ENCODE measurements at regions not wholly inside any gene's neighbourhood (a gene's known extent, or its start where the extent isn't known, plus 50 kb on each side); places are given as distances from the start of the nearest gene placed in this dataset.

DNA sequence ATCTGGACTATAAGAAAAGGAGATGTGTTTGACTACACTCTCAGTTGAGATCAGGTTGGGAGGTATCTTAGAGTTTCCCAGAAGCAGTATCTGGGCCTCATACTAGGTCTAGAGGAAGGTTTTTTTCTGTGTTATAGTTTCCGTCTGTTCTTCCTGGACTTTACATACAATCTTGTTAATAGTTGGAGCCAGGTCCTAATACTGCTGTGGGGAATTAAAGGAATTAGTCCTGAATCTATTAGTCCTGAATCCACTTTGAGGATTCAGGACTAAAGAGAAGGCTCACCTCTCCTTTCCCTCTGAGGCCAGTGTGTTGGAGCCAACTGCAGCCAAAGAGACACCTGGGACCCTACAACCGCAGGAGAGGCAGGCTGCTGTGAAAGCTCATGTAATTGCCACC is 445.7 kb upstream of the CLINT1 start:
- Histone ChIP-seq H3K4me1 (ENCODE audit: control insufficient read depth, insufficient read depth, low read length) (no peaks in the 10 kb centered on the region), H3K9me3 (ENCODE audit: control insufficient read depth, low read length) (no peaks in the 10 kb centered on the region), H3K4me3 (ENCODE audit: low read length) (no peak overlapping the region), H3K27ac (ENCODE audit: low read length) (no peak overlapping the region), H3K27me3 (ENCODE audit: control insufficient read depth, insufficient read depth) (no peaks in the 10 kb centered on the region)
- ATAC-seq: no peak
- intact Hi-C loops (cut with DNase I): no loop called here
- 95% methylated on average over 2 of the region's 2 CpGs for WGBS
- DNase-seq: no peak

DNA sequence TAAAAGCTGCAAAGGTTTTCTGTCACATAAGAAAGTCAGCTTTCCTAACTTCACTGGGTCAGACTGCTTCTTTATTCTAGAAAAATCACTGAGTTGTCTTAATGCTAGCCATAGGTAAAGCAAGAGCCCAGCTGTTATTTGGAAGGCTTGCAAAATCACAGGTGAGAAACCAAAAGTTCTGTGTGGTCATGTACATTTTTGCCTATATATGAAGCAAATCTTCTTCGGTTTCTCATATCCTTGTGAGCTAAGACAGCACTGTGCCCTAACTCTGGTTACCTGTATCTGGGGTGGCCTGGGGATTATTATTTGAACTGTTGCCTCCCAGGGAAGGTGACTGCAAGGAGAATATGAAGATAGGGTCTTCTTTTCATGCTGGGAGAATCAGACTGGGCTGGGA is 444.9 kb upstream of the CLINT1 start:
- no peaks in the 10 kb centered on the region for H3K4me1 ChIP-seq (ENCODE audit: control insufficient read depth, insufficient read depth, low read length)
- no peak overlapping the region for H3K4me3 ChIP-seq (ENCODE audit: low read length)
- no peaks in the 10 kb centered on the region for H3K9me3 ChIP-seq (ENCODE audit: control insufficient read depth, low read length)
- DNase-seq (no peak), ATAC-seq (no peak)
- no peaks in the 10 kb centered on the region for H3K27me3 ChIP-seq (ENCODE audit: control insufficient read depth, insufficient read depth)
- WGBS: 99% methylated on average over 1 of the region's 1 CpG
- no peak overlapping the region for H3K27ac ChIP-seq (ENCODE audit: low read length)
- intact Hi-C loops (cut with DNase I): no loop called here

DNA sequence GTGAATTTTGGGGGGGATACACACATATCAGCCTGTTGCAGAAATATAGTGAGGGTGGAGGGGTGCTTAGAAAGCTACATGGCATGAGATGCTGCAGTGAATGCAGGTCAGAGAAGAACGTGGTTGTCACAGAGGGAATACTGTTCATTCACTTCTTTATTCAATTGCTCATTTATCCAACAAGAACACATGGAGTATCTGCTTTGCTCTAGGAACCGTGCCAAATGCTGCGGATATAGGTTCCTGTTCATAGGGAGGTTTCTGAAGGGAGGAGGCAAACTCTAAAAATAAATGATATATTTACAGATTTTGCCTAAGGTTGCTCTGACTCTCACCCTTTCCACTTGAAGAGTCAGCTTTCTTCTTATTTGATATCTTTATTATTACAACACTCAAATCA is 444.3 kb upstream of the CLINT1 start:
- 40% methylated on average over 3 of the region's 3 CpGs for WGBS
- Histone ChIP-seq H3K27me3 (ENCODE audit: control insufficient read depth, insufficient read depth) (no peaks in the 10 kb centered on the region), H3K4me1 (ENCODE audit: control insufficient read depth, insufficient read depth, low read length) (no peaks in the 10 kb centered on the region), H3K9me3 (ENCODE audit: control insufficient read depth, low read length) (no peaks in the 10 kb centered on the region), H3K27ac (ENCODE audit: low read length) (no peak overlapping the region), H3K4me3 (ENCODE audit: low read length) (no peak overlapping the region)
- DNase-seq (no peak), ATAC-seq (no peak)
- intact Hi-C loops (cut with DNase I): no loop called here

DNA sequence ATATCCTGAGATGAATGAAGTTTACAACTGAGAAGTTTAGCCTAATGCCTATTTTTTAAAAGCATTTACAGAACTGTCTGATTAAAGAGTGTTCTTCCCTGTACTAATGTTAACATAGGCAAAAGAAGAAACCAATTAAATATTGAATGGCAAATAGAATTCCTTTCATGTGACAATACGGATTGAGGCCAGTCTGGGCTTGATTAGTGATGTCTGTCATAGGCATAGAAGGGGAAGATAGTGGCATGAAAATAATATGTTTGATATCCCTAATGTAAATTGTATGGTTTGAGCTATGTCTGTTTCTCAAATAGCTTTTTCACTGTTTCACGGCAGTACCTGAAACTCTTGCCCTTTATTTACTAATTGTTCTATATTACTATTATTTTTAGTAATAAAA is 443.1 kb upstream of the CLINT1 start:
- intact Hi-C loops (cut with DNase I): no loop called here
- H3K27me3 ChIP-seq (ENCODE audit: control insufficient read depth, insufficient read depth): no peaks in the 10 kb centered on the region
- whole genome bisulfite sequencing: 95% methylated on average over 2 of the region's 2 CpGs
- H3K27ac ChIP-seq (ENCODE audit: low read length): no peak overlapping the region
- no peaks in the 10 kb centered on the region for H3K4me1 ChIP-seq (ENCODE audit: control insufficient read depth, insufficient read depth, low read length)
- H3K4me3 ChIP-seq (ENCODE audit: low read length): no peak overlapping the region
- H3K9me3 ChIP-seq (ENCODE audit: control insufficient read depth, low read length): no peaks in the 10 kb centered on the region
- DNase-seq (no peak), ATAC-seq (no peak)

DNA sequence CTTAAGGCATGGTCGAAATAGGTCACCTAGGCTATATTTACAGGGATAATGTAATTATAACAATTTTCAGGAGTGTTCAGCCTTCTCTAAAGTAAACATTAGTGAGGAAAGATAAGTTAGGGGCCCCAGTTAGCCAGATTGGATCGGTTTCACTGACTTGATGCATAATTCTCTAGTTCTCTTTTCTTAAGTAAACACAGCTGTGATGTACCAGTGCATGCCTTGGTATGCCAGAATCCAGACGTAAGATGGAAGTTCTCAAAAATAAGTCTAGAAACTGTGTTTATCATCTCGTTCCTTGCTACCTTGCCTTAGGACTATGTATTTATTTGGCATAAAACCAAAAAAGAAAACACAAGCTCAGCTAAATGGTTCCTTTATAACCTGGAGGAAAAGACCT is 442.2 kb upstream of the CLINT1 start:
- H3K4me1 ChIP-seq (ENCODE audit: control insufficient read depth, insufficient read depth, low read length): no peaks in the 10 kb centered on the region
- WGBS: 51% methylated on average over 4 of the region's 4 CpGs
- ATAC-seq (no peak), DNase-seq (no peak)
- H3K27ac ChIP-seq (ENCODE audit: low read length): no peak overlapping the region
- intact Hi-C loops (cut with DNase I): no loop called here
- no peaks in the 10 kb centered on the region for H3K27me3 ChIP-seq (ENCODE audit: control insufficient read depth, insufficient read depth)
- H3K4me3 ChIP-seq (ENCODE audit: low read length): no peak overlapping the region
- H3K9me3 ChIP-seq (ENCODE audit: control insufficient read depth, low read length): no peaks in the 10 kb centered on the region

DNA sequence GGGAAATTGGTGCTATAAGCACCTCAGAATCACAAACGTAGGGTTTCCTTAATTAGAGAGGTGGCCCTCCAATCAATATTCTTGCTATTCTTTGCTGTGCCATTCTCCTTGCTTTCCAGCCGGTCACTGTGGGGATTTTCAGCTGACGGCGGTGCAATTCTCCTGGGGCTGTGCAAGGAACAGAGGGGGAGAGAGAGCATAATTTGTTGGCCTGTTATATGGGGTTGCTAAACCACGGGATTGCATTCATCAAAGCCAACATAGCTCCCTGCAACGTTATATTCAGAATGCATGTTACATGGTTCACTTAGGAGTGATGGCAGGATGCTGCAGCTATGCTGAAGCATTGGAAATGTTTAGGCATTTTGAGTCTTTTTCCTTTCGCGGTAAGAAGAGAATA is 441.3 kb upstream of the CLINT1 start:
- Histone ChIP-seq H3K27me3 (ENCODE audit: control insufficient read depth, insufficient read depth) (no peaks in the 10 kb centered on the region), H3K27ac (ENCODE audit: low read length) (no peak overlapping the region), H3K9me3 (ENCODE audit: control insufficient read depth, low read length) (no peaks in the 10 kb centered on the region), H3K4me1 (ENCODE audit: control insufficient read depth, insufficient read depth, low read length) (no peaks in the 10 kb centered on the region), H3K4me3 (ENCODE audit: low read length) (no peak overlapping the region)
- WGBS: 68% methylated on average over 8 of the region's 8 CpGs
- intact Hi-C loops (cut with DNase I): no loop called here
- ATAC-seq (no peak), DNase-seq (no peak)

DNA sequence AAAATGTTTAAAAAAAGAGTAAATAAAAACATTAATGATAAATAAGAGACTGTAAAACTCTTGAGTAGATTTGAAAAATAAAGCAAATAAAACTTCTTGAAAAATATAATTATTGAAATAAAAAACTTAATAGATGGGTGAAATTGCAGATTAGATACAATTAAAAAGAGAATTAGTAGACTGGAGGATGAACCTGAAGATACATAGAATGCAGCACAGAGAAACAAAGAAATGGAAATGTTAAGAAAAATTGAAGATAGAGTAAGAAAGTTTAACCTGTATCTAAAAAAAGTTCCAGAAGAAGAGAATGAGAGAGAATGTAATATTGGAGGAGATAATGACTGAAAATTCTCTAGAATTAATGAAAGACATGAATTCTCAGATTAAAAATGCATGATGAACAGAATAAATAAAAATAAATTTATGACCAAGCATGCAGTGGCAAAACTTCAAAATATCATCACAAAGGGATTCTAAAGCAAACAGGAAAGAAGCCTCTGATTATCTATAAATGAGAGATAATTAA is 438.1 kb upstream of the CLINT1 start:
- Histone ChIP-seq H3K9me3 (ENCODE audit: control insufficient read depth, low read length) (no peaks in the 10 kb centered on the region), H3K27ac (ENCODE audit: low read length) (no peak overlapping the region), H3K4me1 (ENCODE audit: control insufficient read depth, insufficient read depth, low read length) (no peaks in the 10 kb centered on the region), H3K4me3 (ENCODE audit: low read length) (no peak overlapping the region), H3K27me3 (ENCODE audit: control insufficient read depth, insufficient read depth) (no peaks in the 10 kb centered on the region)
- DNase-seq (no peak), ATAC-seq (no peak)
- intact Hi-C loops (cut with DNase I): no loop called here

DNA sequence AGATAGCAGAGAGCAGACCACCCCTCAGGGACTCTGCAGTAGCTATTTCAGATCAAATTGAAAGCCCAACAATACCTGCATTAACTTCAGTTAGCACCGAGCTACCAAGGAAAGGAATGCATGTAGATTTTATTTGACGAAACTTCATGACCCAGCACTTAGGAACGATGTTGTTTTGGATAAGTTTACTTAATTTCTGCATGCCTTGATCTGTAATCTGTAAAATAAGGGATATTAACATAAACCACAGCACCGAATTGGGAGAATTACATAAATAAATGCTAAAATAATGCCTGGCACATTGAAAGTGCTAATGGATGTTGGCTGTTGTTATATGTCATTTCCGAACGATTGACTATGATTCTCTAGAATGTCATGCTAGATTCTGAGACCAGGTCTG is 435.8 kb upstream of the CLINT1 start:
- Histone ChIP-seq H3K9me3 (ENCODE audit: control insufficient read depth, low read length) (no peaks in the 10 kb centered on the region), H3K4me3 (ENCODE audit: low read length) (no peak overlapping the region), H3K27ac (ENCODE audit: low read length) (no peak overlapping the region), H3K4me1 (ENCODE audit: control insufficient read depth, insufficient read depth, low read length) (no peaks in the 10 kb centered on the region), H3K27me3 (ENCODE audit: control insufficient read depth, insufficient read depth) (no peaks in the 10 kb centered on the region)
- no peak for DNase-seq
- no peak for ATAC-seq
- intact Hi-C loops (cut with DNase I): no loop called here
- WGBS: 81% methylated on average over 6 of the region's 6 CpGs

DNA sequence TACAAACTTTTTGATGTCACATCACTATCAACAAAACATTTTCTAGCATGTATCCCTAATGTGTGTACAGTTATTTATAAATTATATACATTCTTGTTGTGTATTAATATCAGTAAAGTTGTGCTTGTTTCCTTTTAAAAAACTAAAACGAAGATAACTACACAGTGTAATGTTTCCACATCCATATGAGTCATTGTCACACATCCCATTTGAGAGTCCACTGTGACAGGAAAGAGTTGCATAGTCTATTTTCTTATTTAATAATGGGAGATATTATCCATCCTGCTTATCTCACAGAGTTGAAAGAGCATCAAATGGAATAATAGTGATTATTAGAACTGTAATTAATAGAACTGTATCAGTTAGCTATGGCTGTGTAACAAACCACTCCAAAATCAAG is 434.0 kb upstream of the CLINT1 start:
- intact Hi-C loops (cut with DNase I): no loop called here
- no peak for DNase-seq
- no peak for ATAC-seq
- Histone ChIP-seq H3K9me3 (ENCODE audit: control insufficient read depth, low read length) (no peaks in the 10 kb centered on the region), H3K4me3 (ENCODE audit: low read length) (no peak overlapping the region), H3K4me1 (ENCODE audit: control insufficient read depth, insufficient read depth, low read length) (no peaks in the 10 kb centered on the region), H3K27me3 (ENCODE audit: control insufficient read depth, insufficient read depth) (no peaks in the 10 kb centered on the region), H3K27ac (ENCODE audit: low read length) (no peak overlapping the region)
- 73% methylated on average over 1 of the region's 1 CpG for WGBS

DNA sequence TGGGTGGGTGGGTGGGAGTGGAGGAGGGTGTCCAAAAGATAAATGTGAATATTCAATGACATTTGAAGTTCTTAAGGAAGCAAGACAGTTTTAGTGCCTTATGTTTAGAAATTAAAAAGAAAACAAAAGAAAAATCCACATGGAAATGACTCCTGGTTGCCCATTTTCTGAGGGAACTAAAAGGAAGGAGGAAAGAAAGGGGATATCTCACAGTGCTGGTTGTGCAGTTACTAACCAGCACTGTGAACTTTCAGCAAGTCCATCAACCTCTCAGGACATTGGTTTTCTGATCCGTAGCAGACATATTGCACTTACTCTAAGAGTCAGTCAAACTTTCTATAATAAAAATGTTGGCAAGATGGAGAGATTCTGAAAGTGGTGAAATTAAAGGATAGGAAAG is 431.0 kb upstream of the CLINT1 start:
- 76% methylated on average over 1 of the region's 1 CpG for WGBS
- intact Hi-C loops (cut with DNase I): no loop called here
- no peak overlapping the region for H3K27ac ChIP-seq (ENCODE audit: low read length)
- peaks cover 2% of the 10 kb centered on the region for H3K4me1 ChIP-seq (ENCODE audit: control insufficient read depth, insufficient read depth, low read length)
- no peaks in the 10 kb centered on the region for H3K27me3 ChIP-seq (ENCODE audit: control insufficient read depth, insufficient read depth)
- DNase-seq (no peak), ATAC-seq (no peak)
- H3K4me3 ChIP-seq (ENCODE audit: low read length): no peak overlapping the region
- H3K9me3 ChIP-seq (ENCODE audit: control insufficient read depth, low read length): no peaks in the 10 kb centered on the region

DNA sequence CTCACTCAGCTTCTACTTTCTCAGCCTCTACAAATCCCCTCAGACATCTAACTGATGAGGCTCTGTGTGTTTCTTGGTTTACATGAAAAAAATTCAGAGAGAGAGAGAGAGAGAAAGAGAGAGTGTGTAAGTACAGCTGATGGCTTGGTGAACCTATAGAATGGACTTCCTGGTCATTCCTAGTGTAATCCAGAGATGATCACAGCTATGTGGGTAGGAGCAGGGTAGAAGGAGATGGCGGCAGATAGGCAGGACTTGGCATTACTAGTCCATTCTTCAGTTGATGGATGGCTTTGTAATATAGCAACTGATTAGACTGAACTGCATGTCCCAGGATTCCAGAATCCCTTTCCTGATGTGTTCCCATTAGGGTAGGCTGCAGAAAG is 429.3 kb upstream of the CLINT1 start:
- no peak overlapping the region for H3K27ac ChIP-seq (ENCODE audit: low read length)
- intact Hi-C loops (cut with DNase I): no loop called here

DNA sequence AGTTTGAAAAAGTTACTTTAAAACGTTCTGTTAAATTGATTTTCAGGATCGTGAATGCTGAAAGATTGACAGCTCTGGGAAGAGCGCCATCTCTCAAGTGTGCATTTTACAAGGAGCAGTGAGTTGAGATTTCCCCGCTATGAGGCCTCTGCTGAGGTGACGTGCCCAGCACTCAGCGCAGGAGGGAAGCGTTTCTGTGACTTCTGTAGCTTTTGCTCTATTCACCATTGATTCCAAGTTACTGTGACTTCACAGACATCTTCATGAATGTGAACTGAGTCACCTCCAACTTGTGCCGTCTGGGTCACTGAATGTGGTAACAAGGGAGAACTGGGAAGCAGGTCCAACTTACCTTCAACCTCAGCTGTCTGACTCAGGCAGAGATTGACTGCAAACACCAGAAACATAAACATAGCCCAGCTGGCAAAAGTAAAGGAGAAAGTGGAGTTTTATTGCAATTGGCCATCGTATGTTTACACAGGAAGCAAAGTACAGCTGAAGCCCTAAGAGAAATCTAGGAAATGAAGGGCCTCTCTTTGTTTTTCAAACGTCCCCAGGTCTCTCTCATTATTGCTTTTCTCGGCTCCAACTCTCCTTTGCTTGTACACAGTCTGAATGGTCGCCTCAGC is 428.8 kb upstream of the CLINT1 start:
- no peak for DNase-seq
- Histone ChIP-seq H3K4me1 (ENCODE audit: control insufficient read depth, insufficient read depth, low read length) (peaks cover 2% of the 10 kb centered on the region), H3K4me3 (ENCODE audit: low read length) (no peak overlapping the region), H3K27me3 (ENCODE audit: control insufficient read depth, insufficient read depth) (no peaks in the 10 kb centered on the region), H3K9me3 (ENCODE audit: control insufficient read depth, low read length) (no peaks in the 10 kb centered on the region), H3K27ac (ENCODE audit: low read length) (no peak overlapping the region)
- WGBS: 53% methylated on average over 12 of the region's 12 CpGs
- intact Hi-C loops (cut with DNase I): no loop called here
- ATAC-seq: peak; percentile 14 to 50

More for the DNA sequence above, 429.3 kb upstream of the CLINT1 start:
- Histone ChIP-seq H3K4me3 (ENCODE audit: low read length) (no peak overlapping the region), H3K4me1 (ENCODE audit: control insufficient read depth, insufficient read depth, low read length) (peaks cover 2% of the 10 kb centered on the region), H3K9me3 (ENCODE audit: control insufficient read depth, low read length) (no peaks in the 10 kb centered on the region), H3K27me3 (ENCODE audit: control insufficient read depth, insufficient read depth) (no peaks in the 10 kb centered on the region)
- ATAC-seq: no peak
- DNase-seq: no peak
- WGBS: 39% methylated on average over 1 of the region's 1 CpG
